ENCODE measurements at regions not wholly inside any gene's neighbourhood (a gene's known extent, or its start where the extent isn't known, plus 50 kb on each side); places are given as distances from the start of the nearest gene placed in this dataset.

DNA sequence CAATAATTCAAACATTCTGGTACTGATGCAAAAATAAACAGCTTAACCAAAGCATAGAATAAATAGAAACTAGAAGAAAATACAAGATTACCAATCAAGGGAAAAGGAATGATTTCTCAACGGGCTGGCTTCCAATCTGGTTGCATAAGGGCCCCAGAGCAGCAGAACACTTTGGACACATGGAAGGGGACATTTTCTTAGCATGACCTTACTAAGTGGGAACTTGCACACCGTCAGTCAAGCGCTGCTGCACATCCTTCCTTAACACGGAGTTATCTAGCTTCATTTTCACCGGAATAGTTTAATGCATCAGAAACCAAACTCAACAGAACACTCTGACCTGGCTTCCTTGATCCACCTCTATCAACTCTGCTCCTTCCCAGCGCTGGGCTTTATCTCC lies 388.5 kb downstream of the VPS13C start:
- H3K9me3 ChIP-seq, result no peaks in the 10 kb centered on the region

GRCh38 chr15:61668444-61668843 lies 391.8 kb downstream of the VPS13C start:
- WGBS, 2 donors, result 63 to 72% methylated on average over 12 of the region's 12 CpGs
- intact Hi-C loops (cut with DNase I; ENCODE audit: low total_unique reads), result no loop called here
- no peak for DNase-seq
- H3K27ac ChIP-seq, result no peak overlapping the region
- H3K36me3 ChIP-seq (ENCODE audit: low read depth, missing control alignments), result no peaks in the 10 kb centered on the region
- H3K9me3 ChIP-seq, result no peaks in the 10 kb centered on the region
- H3K4me1 ChIP-seq, result no peaks in the 10 kb centered on the region
- TF ChIP-seq, protein P1, sequence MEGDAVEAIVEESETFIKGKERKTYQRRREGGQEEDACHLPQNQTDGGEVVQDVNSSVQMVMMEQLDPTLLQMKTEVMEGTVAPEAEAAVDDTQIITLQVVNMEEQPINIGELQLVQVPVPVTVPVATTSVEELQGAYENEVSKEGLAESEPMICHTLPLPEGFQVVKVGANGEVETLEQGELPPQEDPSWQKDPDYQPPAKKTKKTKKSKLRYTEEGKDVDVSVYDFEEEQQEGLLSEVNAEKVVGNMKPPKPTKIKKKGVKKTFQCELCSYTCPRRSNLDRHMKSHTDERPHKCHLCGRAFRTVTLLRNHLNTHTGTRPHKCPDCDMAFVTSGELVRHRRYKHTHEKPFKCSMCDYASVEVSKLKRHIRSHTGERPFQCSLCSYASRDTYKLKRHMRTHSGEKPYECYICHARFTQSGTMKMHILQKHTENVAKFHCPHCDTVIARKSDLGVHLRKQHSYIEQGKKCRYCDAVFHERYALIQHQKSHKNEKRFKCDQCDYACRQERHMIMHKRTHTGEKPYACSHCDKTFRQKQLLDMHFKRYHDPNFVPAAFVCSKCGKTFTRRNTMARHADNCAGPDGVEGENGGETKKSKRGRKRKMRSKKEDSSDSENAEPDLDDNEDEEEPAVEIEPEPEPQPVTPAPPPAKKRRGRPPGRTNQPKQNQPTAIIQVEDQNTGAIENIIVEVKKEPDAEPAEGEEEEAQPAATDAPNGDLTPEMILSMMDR (IDR thresholded peaks at IDR 0.05), result no peak
- TF ChIP-seq POLR2A (IDR thresholded peaks at IDR 0.05), result no peak
- no peaks in the 10 kb centered on the region for H3K27me3 ChIP-seq
- no peak overlapping the region for H3K4me3 ChIP-seq

More for the DNA sequence above, 388.5 kb downstream of the VPS13C start:
- WGBS, 2 donors, result 64 to 65% methylated on average over 6 of the region's 6 CpGs
- Histone ChIP-seq H3K4me1 (no peaks in the 10 kb centered on the region), H3K36me3 (ENCODE audit: low read depth, missing control alignments) (no peaks in the 10 kb centered on the region), H3K27me3 (no peaks in the 10 kb centered on the region), H3K4me3 (no peak overlapping the region), H3K27ac (no peak overlapping the region)
- no peak for DNase-seq
- intact Hi-C loops (cut with DNase I; ENCODE audit: low total_unique reads), result no loop called here
- TF ChIP-seq, protein P1 (IDR thresholded peaks at IDR 0.05), result no peak
- no peak for TF ChIP-seq POLR2A (IDR thresholded peaks at IDR 0.05)

DNA sequence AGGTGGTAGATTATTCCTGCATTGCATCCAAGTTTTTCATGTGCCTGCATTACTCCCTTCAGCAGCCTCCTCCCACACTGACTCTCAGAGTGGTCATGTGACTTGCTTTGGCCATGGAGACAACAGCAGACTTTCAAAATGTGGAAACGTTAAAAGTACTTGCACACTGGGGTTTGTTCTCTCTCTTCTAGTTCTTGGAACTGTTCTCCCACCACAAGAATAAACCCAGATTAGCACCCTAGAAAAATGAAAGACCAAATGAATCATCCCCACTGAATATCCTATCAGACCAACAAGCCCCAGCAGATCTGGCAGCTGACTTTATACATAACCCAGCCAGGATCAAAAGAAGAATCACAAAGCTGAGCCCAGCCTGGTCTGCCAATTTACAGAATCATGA lies 398.5 kb downstream of the VPS13C start:
- intact Hi-C loops (cut with DNase I; ENCODE audit: low total_unique reads), result no loop called here

DNA sequence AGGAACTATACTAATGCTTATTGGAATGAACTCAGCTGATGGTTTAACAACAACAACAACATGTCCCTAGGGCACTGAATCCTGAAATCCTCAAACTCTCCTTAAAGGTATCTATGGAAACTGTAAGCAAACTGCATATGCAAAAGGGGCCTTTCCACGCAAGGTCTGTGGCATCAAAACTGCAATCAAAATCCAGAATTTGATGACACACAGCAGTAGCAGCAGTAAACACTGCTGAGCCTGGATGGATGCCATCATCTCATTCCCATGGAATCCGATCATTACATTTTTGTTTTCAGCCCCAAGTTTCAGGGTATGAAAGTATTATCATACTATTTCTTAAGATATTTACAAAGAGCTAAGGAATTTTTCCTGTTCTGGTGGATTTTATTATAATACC lies 399.7 kb downstream of the VPS13C start:
- no peaks in the 10 kb centered on the region for H3K36me3 ChIP-seq (ENCODE audit: low read depth, missing control alignments)
- no peak for DNase-seq
- no peaks in the 10 kb centered on the region for H3K9me3 ChIP-seq
- H3K4me3 ChIP-seq, result no peak overlapping the region
- H3K4me1 ChIP-seq, result no peaks in the 10 kb centered on the region
- H3K27ac ChIP-seq, result no peak overlapping the region
- WGBS, 2 donors, result 67 to 69% methylated on average over 2 of the region's 2 CpGs
- TF ChIP-seq, protein P1 (IDR thresholded peaks at IDR 0.05), result no peak
- TF ChIP-seq POLR2A (IDR thresholded peaks at IDR 0.05), result no peak
- intact Hi-C loops (cut with DNase I; ENCODE audit: low total_unique reads), result no loop called here
- no peaks in the 10 kb centered on the region for H3K27me3 ChIP-seq

More for the DNA sequence above, 398.5 kb downstream of the VPS13C start:
- TF ChIP-seq, protein P1 (IDR thresholded peaks at IDR 0.05), result no peak
- H3K9me3 ChIP-seq, result no peaks in the 10 kb centered on the region
- H3K27me3 ChIP-seq, result no peaks in the 10 kb centered on the region
- no peaks in the 10 kb centered on the region for H3K4me1 ChIP-seq
- H3K27ac ChIP-seq, result no peak overlapping the region
- WGBS, 2 donors, result 18 to 20% methylated on average over 1 of the region's 1 CpG
- H3K36me3 ChIP-seq (ENCODE audit: low read depth, missing control alignments), result no peaks in the 10 kb centered on the region
- no peak overlapping the region for H3K4me3 ChIP-seq
- DNase-seq, result peak; percentile 25

- Histone ChIP-seq H3K27ac (no peak overlapping the region), H3K4me3 (no peak overlapping the region), H3K36me3 (ENCODE audit: low read depth, missing control alignments) (no peaks in the 10 kb centered on the region), H3K4me1 (no peaks in the 10 kb centered on the region), H3K9me3 (no peaks in the 10 kb centered on the region), H3K27me3 (no peaks in the 10 kb centered on the region)
- intact Hi-C loops (cut with DNase I; ENCODE audit: low total_unique reads), result no loop called here
- no peak for TF ChIP-seq POLR2A (IDR thresholded peaks at IDR 0.05)
- TF ChIP-seq, protein P1 (IDR thresholded peaks at IDR 0.05), result no peak
- 80 to 81% methylated on average over 5 of the region's 5 CpGs for WGBS, 2 donors
- DNase-seq, result no peak
Observed at GRCh38 chr15:61659566-61660190, 400.6 kb downstream of the VPS13C start.
